Sigmoid colon (tissue), 6 donors: ENCODE measurements at regions not wholly inside any gene's neighbourhood (a gene's known extent, or its start where the extent isn't known, plus 50 kb on each side); places are given as distances from the start of the nearest gene placed in this dataset.

Experiments
- DNase-seq: peaks from one replicate; pipeline ENCODE4 v3.0.0-alpha.2; 2019
- H3K27ac ChIP-seq, 4 donors: fragments of 200-600 bp; sonication (generic); one replicate each; pipeline ENCODE4 v1.5.1; 2016 to 2019; ENCODE audit warnings: mild to moderate bottlenecking in 1 of 4
- H3K27me3 ChIP-seq, 3 donors: fragments of 200-600 bp; sonication (generic); one replicate each; pipeline ENCODE4 v1.5.1; 2019; ENCODE audit warnings: mild to moderate bottlenecking in 1 of 3
- H3K36me3 ChIP-seq, 4 donors: fragments of 200-600 bp; sonication (generic); one replicate each; pipeline ENCODE4 v1.5.1; 2016 to 2019
- H3K4me1 ChIP-seq, 4 donors: fragments of 200-600 bp; sonication (generic); one replicate each; pipeline ENCODE4 v1.5.1; 2017 to 2019
- H3K4me3 ChIP-seq, 4 donors: fragments of 200-600 bp; sonication (generic); one replicate each; pipeline ENCODE4 v1.5.1; 2017 to 2019; ENCODE audit warnings: mild to moderate bottlenecking in 2 of 4, moderate library complexity in 1 of 4
- H3K9me3 ChIP-seq, 4 donors: fragments of 200-600 bp in 3 of 4; sonication (generic) in 3 of 4; one replicate each; pipeline versions ENCODE4 v1.5.1 to v1.6.1; 2013 to 2019
- EP300 ChIP-seq, 4 donors: sonication (generic); formaldehyde crosslinking; IDR thresholded peaks; one replicate each; pipeline ENCODE4 v1.6.1; 2017; ENCODE audit warnings: antibody characterized with exemption in 4 of 4
- POLR2A ChIP-seq, 2 donors: fragments of 450-650 bp; IDR thresholded peaks; one replicate each; pipeline ENCODE4 v1.6.1; 2016; ENCODE audit warnings: antibody characterized with exemption in 2 of 2, mild to moderate bottlenecking in 2 of 2, moderate library complexity in 2 of 2
- POLR2AphosphoS5 ChIP-seq, 4 donors: sonication (generic); formaldehyde crosslinking; IDR thresholded peaks; one replicate each; pipeline ENCODE4 v1.6.1; 2017; ENCODE audit warnings: antibody characterized with exemption in 4 of 4
- WGBS, 2 donors: extraction: QIAGEN DNeasy Blood & Tissue Kit; methylation state at CpG; one replicate each; pipeline ENCODE4 v1.1.7; 2013; 5-methylcytosine and 5-hydroxymethylcytosine counted together
- intact Hi-C: fragments of 100-400 bp; cut with DNase I; formaldehyde crosslinking; loops from one replicate; pipeline ENCODE4 v1.15.1; 2023
- TF ChIP-seq, protein P1 (sequence below), 4 experiments: fragments of 450-650 bp in 3 of 4; fragments of 200-600 bp in 1 of 4; IDR thresholded peaks; one replicate each; pipeline ENCODE4 v1.5.1; 2016 to 2019; ENCODE audit warnings: antibody characterized with exemption in 4 of 4, mild to moderate bottlenecking in 3 of 4, moderate library complexity in 2 of 4
- donor health status: healthy with polysubstance abuse.
- donor health status: healthy.

DNA sequence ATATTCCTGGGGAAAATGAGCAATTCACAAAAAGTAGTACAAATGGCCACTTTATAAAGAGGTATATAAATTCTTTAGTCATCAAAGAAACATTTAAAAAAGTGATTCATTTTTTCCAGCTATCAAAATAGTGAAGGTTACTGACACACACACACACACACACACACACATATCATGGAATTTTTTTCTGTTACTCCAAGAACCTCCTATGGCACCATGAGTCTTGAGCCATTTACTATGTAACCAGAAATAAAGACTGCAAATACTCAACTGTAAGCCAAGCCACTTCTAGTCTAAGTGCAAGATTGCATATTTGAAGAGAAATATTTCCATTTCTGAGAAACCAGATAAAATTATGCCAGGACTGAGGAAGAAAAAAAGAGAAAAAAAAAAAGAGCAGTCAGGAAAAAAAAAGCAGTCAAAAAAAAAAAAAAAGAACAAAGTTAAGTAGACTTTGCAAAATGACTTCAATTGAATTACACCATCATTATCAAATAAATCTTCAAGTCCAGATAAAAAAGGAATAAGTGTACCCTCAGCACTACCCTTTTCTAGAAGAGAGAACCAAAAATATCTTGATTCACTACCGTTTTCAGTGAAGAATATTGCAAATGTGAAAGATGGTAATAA, 275.7 kb downstream of the DAD1 start:
- intact Hi-C loops, result loop anchor here (10.0 kb wide), 1 partner anchor 162 kb away; no protein-coding TSS in a partner anchor
- no peaks in the 10 kb centered on the region for H3K9me3 ChIP-seq
- no peak for DNase-seq
- H3K27me3 ChIP-seq, result no peaks in the 10 kb centered on the region
- no peak overlapping the region for H3K4me3 ChIP-seq
- H3K36me3 ChIP-seq, result no peaks in the 10 kb centered on the region
- peaks cover 0 to 6% (median 0%) of the 10 kb centered on the region in 4 donors for H3K4me1 ChIP-seq
- TF ChIP-seq POLR2A (IDR thresholded peaks at IDR 0.05) (no peak), POLR2AphosphoS5 (IDR thresholded peaks at IDR 0.05) (no peak), EP300 (IDR thresholded peaks at IDR 0.05) (no peak)
- TF ChIP-seq, protein P1, sequence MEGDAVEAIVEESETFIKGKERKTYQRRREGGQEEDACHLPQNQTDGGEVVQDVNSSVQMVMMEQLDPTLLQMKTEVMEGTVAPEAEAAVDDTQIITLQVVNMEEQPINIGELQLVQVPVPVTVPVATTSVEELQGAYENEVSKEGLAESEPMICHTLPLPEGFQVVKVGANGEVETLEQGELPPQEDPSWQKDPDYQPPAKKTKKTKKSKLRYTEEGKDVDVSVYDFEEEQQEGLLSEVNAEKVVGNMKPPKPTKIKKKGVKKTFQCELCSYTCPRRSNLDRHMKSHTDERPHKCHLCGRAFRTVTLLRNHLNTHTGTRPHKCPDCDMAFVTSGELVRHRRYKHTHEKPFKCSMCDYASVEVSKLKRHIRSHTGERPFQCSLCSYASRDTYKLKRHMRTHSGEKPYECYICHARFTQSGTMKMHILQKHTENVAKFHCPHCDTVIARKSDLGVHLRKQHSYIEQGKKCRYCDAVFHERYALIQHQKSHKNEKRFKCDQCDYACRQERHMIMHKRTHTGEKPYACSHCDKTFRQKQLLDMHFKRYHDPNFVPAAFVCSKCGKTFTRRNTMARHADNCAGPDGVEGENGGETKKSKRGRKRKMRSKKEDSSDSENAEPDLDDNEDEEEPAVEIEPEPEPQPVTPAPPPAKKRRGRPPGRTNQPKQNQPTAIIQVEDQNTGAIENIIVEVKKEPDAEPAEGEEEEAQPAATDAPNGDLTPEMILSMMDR (IDR thresholded peaks at IDR 0.05), result no peak
- no peak overlapping the region for H3K27ac ChIP-seq
- WGBS, 2 donors, result 32 to 47% methylated on average over 1 of the region's 1 CpG

DNA sequence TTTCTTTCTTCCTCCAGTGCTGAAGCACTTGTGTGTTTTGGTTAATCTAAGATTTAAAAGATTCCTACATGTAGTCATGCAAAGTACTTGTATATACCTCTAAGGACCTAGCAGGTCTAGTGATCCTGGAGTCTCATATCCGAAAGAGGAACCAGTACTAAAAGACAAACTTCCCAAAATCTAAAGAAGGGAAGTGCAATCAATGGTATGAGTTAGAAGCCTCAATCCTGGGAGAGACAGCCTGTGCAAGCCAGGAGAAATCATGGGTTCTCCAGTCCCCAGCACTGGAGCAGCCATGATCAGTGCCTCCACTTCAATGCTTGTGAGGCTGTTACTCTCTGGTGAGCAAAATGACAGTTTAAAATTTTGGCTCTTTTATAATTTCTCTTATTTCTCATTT, 277.4 kb downstream of the DAD1 start:
- DNase-seq, result no peak
- Histone ChIP-seq H3K27ac (no peak overlapping the region), H3K27me3 (no peaks in the 10 kb centered on the region), H3K36me3 (no peaks in the 10 kb centered on the region), H3K4me3 (no peak overlapping the region), H3K4me1 (peaks cover 0 to 6% (median 0%) of the 10 kb centered on the region in 4 donors), H3K9me3 (no peaks in the 10 kb centered on the region)
- intact Hi-C loops, result loop anchor here (10.0 kb wide), 1 partner anchor 163 kb away; no protein-coding TSS in a partner anchor
- 64 to 86% methylated on average over 1 of the region's 1 CpG for WGBS, 2 donors
- TF ChIP-seq, protein P1 (IDR thresholded peaks at IDR 0.05), result no peak
- TF ChIP-seq POLR2A (IDR thresholded peaks at IDR 0.05) (no peak), EP300 (IDR thresholded peaks at IDR 0.05) (no peak), POLR2AphosphoS5 (IDR thresholded peaks at IDR 0.05) (no peak)

DNA sequence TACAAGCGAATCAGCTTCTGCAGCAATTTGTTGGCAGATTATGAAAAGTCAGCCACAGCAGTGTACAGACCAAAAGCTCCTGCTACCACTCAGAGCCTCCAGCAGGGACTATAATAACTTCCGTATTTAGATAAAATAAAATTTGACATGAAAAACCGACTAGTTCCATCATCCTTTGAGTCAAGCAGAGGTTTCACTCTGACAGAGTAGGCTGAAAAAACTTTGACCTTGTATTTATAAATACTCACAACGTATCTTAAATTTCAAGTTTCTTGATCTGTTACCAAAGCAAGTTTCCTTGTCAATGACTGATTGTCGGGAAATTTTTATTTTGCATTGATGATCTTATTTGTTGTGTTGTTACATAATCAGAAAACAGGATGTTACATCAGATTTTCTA, 283.4 kb downstream of the DAD1 start:
- H3K36me3 ChIP-seq, result no peaks in the 10 kb centered on the region
- WGBS, 2 donors, result 73 to 80% methylated on average over 5 of the region's 5 CpGs
- H3K27me3 ChIP-seq, result no peaks in the 10 kb centered on the region
- no peak overlapping the region for H3K27ac ChIP-seq
- TF ChIP-seq EP300 (IDR thresholded peaks at IDR 0.05) (no peak), POLR2A (IDR thresholded peaks at IDR 0.05) (no peak), POLR2AphosphoS5 (IDR thresholded peaks at IDR 0.05) (no peak)
- TF ChIP-seq, protein P1 (IDR thresholded peaks at IDR 0.05), result no peak
- intact Hi-C loops, result no loop called here
- H3K9me3 ChIP-seq, result no peaks in the 10 kb centered on the region
- H3K4me3 ChIP-seq, result no peak overlapping the region
- peaks cover 0 to 6% (median 0%) of the 10 kb centered on the region in 4 donors for H3K4me1 ChIP-seq
- DNase-seq, result no peak

DNA sequence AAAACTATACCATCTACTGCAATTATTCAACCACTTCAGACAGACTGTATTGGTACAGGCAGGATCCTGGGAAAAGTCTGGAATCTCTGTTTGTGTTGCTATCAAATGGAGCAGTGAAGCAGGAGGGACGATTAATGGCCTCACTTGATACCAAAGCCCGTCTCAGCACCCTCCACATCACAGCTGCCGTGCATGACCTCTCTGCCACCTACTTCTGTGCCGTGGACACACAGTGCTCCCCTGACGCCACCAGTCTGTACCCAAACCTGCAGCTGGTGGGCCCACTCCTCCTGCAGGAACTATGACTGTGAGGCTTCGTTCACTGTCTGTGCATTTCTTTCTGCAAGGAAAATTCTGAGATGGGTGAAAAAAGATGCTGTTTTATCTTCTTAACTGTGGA, 284.7 kb downstream of the DAD1 start:
- H3K4me1 ChIP-seq, result no peaks in the 10 kb centered on the region
- TF ChIP-seq EP300 (IDR thresholded peaks at IDR 0.05) (no peak), POLR2AphosphoS5 (IDR thresholded peaks at IDR 0.05) (no peak), POLR2A (IDR thresholded peaks at IDR 0.05) (no peak)
- TF ChIP-seq, protein P1 (IDR thresholded peaks at IDR 0.05), result no peak
- H3K27me3 ChIP-seq, result no peaks in the 10 kb centered on the region
- WGBS, 2 donors, result 87 to 91% methylated on average over 6 of the region's 6 CpGs
- H3K4me3 ChIP-seq, result no peak overlapping the region
- no peak for DNase-seq
- H3K36me3 ChIP-seq, result no peaks in the 10 kb centered on the region
- H3K9me3 ChIP-seq, result no peaks in the 10 kb centered on the region
- intact Hi-C loops, result no loop called here
- no peak overlapping the region for H3K27ac ChIP-seq
